SK-N-SH (cell line): ENCODE measurements at regions not wholly inside any gene's neighbourhood (a gene's known extent, or its start where the extent isn't known, plus 50 kb on each side); places are given as distances from the start of the nearest gene placed in this dataset.

Source experiments
- CTCF ChIA-PET: fragments of 300-600, 350-600 bp; formaldehyde crosslinking; extraction: SDS; loops from one replicate; lab custom pipeline; 2021; lab: Yijun Ruan, JAX
- POLR2A ChIA-PET: fragments of 350-600 bp; sonication (Branson Sonifier 250); formaldehyde crosslinking; extraction: SDS; loops from one replicate; lab custom pipeline; 2020; ENCODE audit warnings: antibody characterized with exemption, inconsistent platforms; lab: Yijun Ruan, JAX
- DNase-seq: peaks from one replicate; pipeline ENCODE4 v3.0.0; 2012
- H2AFZ ChIP-seq: fragments of 200-600 bp; sonication (generic); 2 replicates; pipeline ENCODE4 v1.8.1; 2016; ENCODE audit warnings: antibody characterized with exemption, mild to moderate bottlenecking, low read depth
- H3F3A ChIP-seq: fragments of 200-600 bp; sonication (generic); replicated peaks from 2 replicates; pipeline ENCODE3; 2016; ENCODE audit warnings: antibody characterized with exemption, mild to moderate bottlenecking; ENCODE audit not compliant: insufficient read depth
- H3K27ac ChIP-seq, 2 experiments: fragments of 200-500 bp in 1 of 2; fragments of 200-600 bp in 1 of 2; sonication (Bioruptor generic) in 1 of 2; sonication (generic), shearing (Covaris generic) in 1 of 2; 2 replicates each; pipeline versions ENCODE4 v1.5.1 to v1.6.1; 2014 to 2016; ENCODE audit warnings: low read depth in 2 of 2, inconsistent platforms in 1 of 2, low read length in 1 of 2, mild to moderate bottlenecking in 1 of 2, mixed read lengths in 1 of 2
- H3K27me3 ChIP-seq: fragments of 200-600 bp; sonication (generic), shearing (Covaris generic); 2 replicates; pipeline ENCODE4 v1.6.1; 2016; ENCODE audit warnings: mixed run types; ENCODE audit not compliant: insufficient read depth
- H3K36me3 ChIP-seq, 2 experiments: fragments of 200-500 bp in 1 of 2; fragments of 200-600 bp in 1 of 2; sonication (Bioruptor generic) in 1 of 2; sonication (generic) in 1 of 2; replicated peaks in 1 of 2; 2 replicates each; pipeline versions ENCODE3 to v1.5.1; 2014 to 2016; ENCODE audit warnings: low read length in 1 of 2, mild to moderate bottlenecking in 1 of 2; ENCODE audit not compliant: insufficient read depth in 2 of 2, control insufficient read depth in 1 of 2
- H3K4me1 ChIP-seq, 2 experiments: fragments of 200-500 bp in 1 of 2; fragments of 200-600 bp in 1 of 2; sonication (Bioruptor generic) in 1 of 2; sonication (generic), shearing (Covaris generic) in 1 of 2; 2 replicates each; pipeline versions ENCODE4 v1.5.1 to v1.6.1; 2014 to 2016; ENCODE audit warnings: low read depth in 1 of 2, low read length in 1 of 2, mixed run types in 1 of 2; ENCODE audit not compliant: insufficient read depth in 2 of 2, control insufficient read depth in 1 of 2
- H3K4me2 ChIP-seq: fragments of 200-600 bp; sonication (generic), shearing (Covaris generic); 2 replicates; pipeline ENCODE4 v1.6.1; 2017; ENCODE audit warnings: mixed run types
- H3K4me3 ChIP-seq, 2 experiments: fragments of 200-500 bp in 1 of 2; fragments of 200-600 bp in 1 of 2; sonication (Bioruptor generic) in 1 of 2; sonication (generic), shearing (Covaris generic) in 1 of 2; 2 replicates each; pipeline versions ENCODE4 v1.5.1 to v1.8.1; 2014 to 2016; ENCODE audit warnings: low read depth in 2 of 2, inconsistent platforms in 1 of 2, low read length in 1 of 2, mild to moderate bottlenecking in 1 of 2, mixed read lengths in 1 of 2, moderate library complexity in 1 of 2
- H3K79me2 ChIP-seq: fragments of 200-600 bp; sonication (generic); 2 replicates; pipeline ENCODE4 v1.8.1; 2017; ENCODE audit warnings: mild to moderate bottlenecking; ENCODE audit not compliant: insufficient read depth
- H3K9ac ChIP-seq: fragments of 200-600 bp; sonication (generic); 2 replicates; pipeline ENCODE4 v1.6.1; 2017; ENCODE audit warnings: mixed run types
- H3K9me2 ChIP-seq: fragments of 200-600 bp; sonication (generic); 2 replicates; pipeline ENCODE4 v1.6.1; 2017; ENCODE audit warnings: mixed run types
- H3K9me3 ChIP-seq: fragments of 200-600 bp; sonication (generic); 2 replicates; pipeline ENCODE4 v1.6.1; 2017; ENCODE audit warnings: mixed run types, mild to moderate bottlenecking, moderate library complexity
- H4K20me1 ChIP-seq: fragments of 200-600 bp; sonication (generic); 2 replicates; pipeline ENCODE4 v1.6.1; 2017; ENCODE audit warnings: mild to moderate bottlenecking, mixed run types; ENCODE audit not compliant: insufficient read depth
- EP300 ChIP-seq, 2 experiments: IDR thresholded peaks; 2 replicates each; pipeline versions ENCODE4 v1.4.0 to v1.6.1; 2012; ENCODE audit warnings: borderline replicate concordance in 1 of 2, low read depth in 1 of 2, low read length in 1 of 2
- FOSL2 ChIP-seq: IDR thresholded peaks from 2 replicates; pipeline ENCODE4 v1.4.0; 2012; ENCODE audit warnings: low read depth, mild to moderate bottlenecking, moderate library complexity, borderline replicate concordance
- FOXM1 ChIP-seq: IDR thresholded peaks from 2 replicates; pipeline ENCODE4 v1.4.0; 2012; ENCODE audit warnings: low read depth, mild to moderate bottlenecking
- GATA2 ChIP-seq: sonication (generic); formaldehyde crosslinking; IDR thresholded peaks from 2 replicates; pipeline ENCODE4 v1.5.0; 2020; ENCODE audit warnings: mild to moderate bottlenecking, missing genetic modification reagents
- IRF3 ChIP-seq: fragments of 150-350 bp; IDR thresholded peaks from 2 replicates; pipeline ENCODE4 v1.6.1; 2016; ENCODE audit warnings: mild to moderate bottlenecking, low read depth, low read length
- MEF2A ChIP-seq: IDR thresholded peaks from 2 replicates; pipeline ENCODE4 v1.4.0; 2012; ENCODE audit warnings: low read depth, borderline replicate concordance
- MXI1 ChIP-seq: IDR thresholded peaks from 2 replicates; pipeline ENCODE4 v1.6.1; 2012; ENCODE audit warnings: mild to moderate bottlenecking, low read depth, low read length, improper control_type of control experiment
- NFIC ChIP-seq: IDR thresholded peaks from 2 replicates; pipeline ENCODE4 v1.4.0; 2012; ENCODE audit warnings: borderline replicate concordance
- RAD21 ChIP-seq: IDR thresholded peaks from 2 replicates; pipeline ENCODE4 v1.6.1; 2012; ENCODE audit warnings: mild to moderate bottlenecking, low read length
- RCOR1 ChIP-seq: fragments of 150-350 bp; IDR thresholded peaks from 2 replicates; pipeline ENCODE4 v1.6.1; 2017; ENCODE audit warnings: antibody characterized with exemption, low read length
- RXRA ChIP-seq: IDR thresholded peaks from 2 replicates; pipeline ENCODE4 v1.4.0; 2012; ENCODE audit warnings: low read depth, mild to moderate bottlenecking, borderline replicate concordance
- SIN3A ChIP-seq: IDR thresholded peaks from 2 replicates; pipeline ENCODE4 v1.6.1; 2012; ENCODE audit warnings: low read depth, mild to moderate bottlenecking, low read length, moderate library complexity, borderline replicate concordance
- SMC3 ChIP-seq: IDR thresholded peaks from 2 replicates; pipeline ENCODE4 v1.6.1; 2012; ENCODE audit warnings: low read depth, low read length, improper control_type of control experiment
- YY1 ChIP-seq: IDR thresholded peaks from 2 replicates; pipeline ENCODE4 v1.4.0; 2012; ENCODE audit warnings: low read depth, mild to moderate bottlenecking
- WGBS: methylation state at CpG from one replicate; pipeline ENCODE4 v1.1.6; 2017; ENCODE audit warnings: low lambda C conversion rate; 5-methylcytosine and 5-hydroxymethylcytosine counted together
- TF ChIP-seq, protein P1 (sequence below): fragments of 150-350 bp; IDR thresholded peaks from 2 replicates; pipeline ENCODE4 v1.6.1; 2017; ENCODE audit warnings: antibody characterized with exemption, low read length, low read depth, borderline replicate concordance
- TF ChIP-seq, protein P2 (sequence below): fragments of 200-600 bp; sonication (generic); IDR thresholded peaks from 2 replicates; pipeline ENCODE4 v1.6.1; 2017; ENCODE audit warnings: antibody characterized with exemption, mild to moderate bottlenecking, moderate library complexity
- TF ChIP-seq, protein P3 (sequence below): IDR thresholded peaks from 2 replicates; pipeline ENCODE4 v1.4.0; 2012; ENCODE audit warnings: low read depth, borderline replicate concordance

DNA sequence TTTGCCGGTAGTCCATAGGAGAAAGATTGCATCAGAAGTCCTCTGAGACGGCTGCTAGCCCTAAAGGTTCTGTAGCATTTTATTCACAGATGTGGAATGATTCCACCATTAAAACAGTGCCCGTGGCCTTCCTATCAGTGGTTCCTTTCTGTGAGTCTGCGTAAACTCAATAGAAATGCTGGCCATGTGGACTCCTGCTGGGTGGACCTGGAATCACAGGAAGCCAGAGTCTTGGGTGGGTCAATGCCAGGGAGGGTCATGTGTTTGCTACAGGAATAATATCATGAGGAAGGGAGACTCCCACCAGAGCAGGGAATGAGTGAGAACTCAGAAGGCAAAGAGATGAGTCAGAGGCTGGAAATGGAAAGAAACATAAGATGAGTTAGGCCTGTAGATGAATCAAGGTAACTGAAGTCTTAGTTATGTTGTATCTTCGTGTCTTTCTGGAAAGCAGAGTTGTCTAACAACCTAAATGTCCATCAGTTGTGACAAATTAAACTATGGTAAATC is 410.4 kb upstream of the AUTS2 start:
- no peak overlapping the region for H3K9ac ChIP-seq
- H3K4me3 ChIP-seq: no peak overlapping the region
- H2AFZ ChIP-seq: no peak overlapping the region
- no peaks in the 10 kb centered on the region for H3K4me1 ChIP-seq
- CTCF ChIA-PET: no interaction called here
- no peak overlapping the region for H3K27ac ChIP-seq
- H3K27me3 ChIP-seq: no peaks in the 10 kb centered on the region
- no peak for TF ChIP-seq FOSL2
- TF ChIP-seq NFIC: no peak
- TF ChIP-seq, protein P1, sequence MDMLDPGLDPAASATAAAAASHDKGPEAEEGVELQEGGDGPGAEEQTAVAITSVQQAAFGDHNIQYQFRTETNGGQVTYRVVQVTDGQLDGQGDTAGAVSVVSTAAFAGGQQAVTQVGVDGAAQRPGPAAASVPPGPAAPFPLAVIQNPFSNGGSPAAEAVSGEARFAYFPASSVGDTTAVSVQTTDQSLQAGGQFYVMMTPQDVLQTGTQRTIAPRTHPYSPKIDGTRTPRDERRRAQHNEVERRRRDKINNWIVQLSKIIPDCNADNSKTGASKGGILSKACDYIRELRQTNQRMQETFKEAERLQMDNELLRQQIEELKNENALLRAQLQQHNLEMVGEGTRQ: no peak
- no peak for TF ChIP-seq MXI1
- no peak for TF ChIP-seq EP300 (IDR thresholded peaks at IDR 0.05; ENCODE audit: borderline replicate concordance in 1 of 2, low read depth in 1 of 2, low read length in 1 of 2)
- TF ChIP-seq, protein P2, sequence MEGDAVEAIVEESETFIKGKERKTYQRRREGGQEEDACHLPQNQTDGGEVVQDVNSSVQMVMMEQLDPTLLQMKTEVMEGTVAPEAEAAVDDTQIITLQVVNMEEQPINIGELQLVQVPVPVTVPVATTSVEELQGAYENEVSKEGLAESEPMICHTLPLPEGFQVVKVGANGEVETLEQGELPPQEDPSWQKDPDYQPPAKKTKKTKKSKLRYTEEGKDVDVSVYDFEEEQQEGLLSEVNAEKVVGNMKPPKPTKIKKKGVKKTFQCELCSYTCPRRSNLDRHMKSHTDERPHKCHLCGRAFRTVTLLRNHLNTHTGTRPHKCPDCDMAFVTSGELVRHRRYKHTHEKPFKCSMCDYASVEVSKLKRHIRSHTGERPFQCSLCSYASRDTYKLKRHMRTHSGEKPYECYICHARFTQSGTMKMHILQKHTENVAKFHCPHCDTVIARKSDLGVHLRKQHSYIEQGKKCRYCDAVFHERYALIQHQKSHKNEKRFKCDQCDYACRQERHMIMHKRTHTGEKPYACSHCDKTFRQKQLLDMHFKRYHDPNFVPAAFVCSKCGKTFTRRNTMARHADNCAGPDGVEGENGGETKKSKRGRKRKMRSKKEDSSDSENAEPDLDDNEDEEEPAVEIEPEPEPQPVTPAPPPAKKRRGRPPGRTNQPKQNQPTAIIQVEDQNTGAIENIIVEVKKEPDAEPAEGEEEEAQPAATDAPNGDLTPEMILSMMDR: no peak
- no peak for TF ChIP-seq GATA2
- no peak for TF ChIP-seq FOXM1
- no peak for TF ChIP-seq MEF2A
- no peak for TF ChIP-seq RAD21
- TF ChIP-seq SMC3: no peak
- no peak for TF ChIP-seq SIN3A
- no peak for TF ChIP-seq IRF3
- TF ChIP-seq, protein P3, sequence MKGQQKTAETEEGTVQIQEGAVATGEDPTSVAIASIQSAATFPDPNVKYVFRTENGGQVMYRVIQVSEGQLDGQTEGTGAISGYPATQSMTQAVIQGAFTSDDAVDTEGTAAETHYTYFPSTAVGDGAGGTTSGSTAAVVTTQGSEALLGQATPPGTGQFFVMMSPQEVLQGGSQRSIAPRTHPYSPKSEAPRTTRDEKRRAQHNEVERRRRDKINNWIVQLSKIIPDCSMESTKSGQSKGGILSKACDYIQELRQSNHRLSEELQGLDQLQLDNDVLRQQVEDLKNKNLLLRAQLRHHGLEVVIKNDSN: no peak
- TF ChIP-seq YY1: no peak
- TF ChIP-seq RXRA: no peak
- no peak for TF ChIP-seq RCOR1
- no peaks in the 10 kb centered on the region for H3K9me3 ChIP-seq
- no peaks in the 10 kb centered on the region for H3F3A ChIP-seq
- no peak overlapping the region for H3K4me2 ChIP-seq
- WGBS: 44% methylated on average over 5 of the region's 5 CpGs
- POLR2A ChIA-PET: no interaction called here
- DNase-seq: no peak
- no peaks in the 10 kb centered on the region for H3K79me2 ChIP-seq
- no peaks in the 10 kb centered on the region for H3K9me2 ChIP-seq
- no peaks in the 10 kb centered on the region for H4K20me1 ChIP-seq
- no peaks in the 10 kb centered on the region for H3K36me3 ChIP-seq
